Cardiac muscle cell (in vitro differentiated cells and primary cell): ENCODE measurements at regions not wholly inside any gene's neighbourhood (a gene's known extent, or its start where the extent isn't known, plus 50 kb on each side); places are given as distances from the start of the nearest gene placed in this dataset.

Experiments used
- DNase-seq, 2 donors: peaks; one replicate each; pipeline versions ENCODE4 v3.0.0 to v3.0.0-alpha.2; 2010 to 2017; ENCODE audit warnings: low read depth in 1 of 2, low spot score in 1 of 2
- H3K27ac ChIP-seq: fragments of 200-600 bp; sonication (generic); 2 replicates; pipeline ENCODE4 v1.5.1; 2016
- H3K27me3 ChIP-seq: fragments of 200-600 bp; sonication (generic); 2 replicates; pipeline ENCODE4 v1.6.0; 2016; ENCODE audit warnings: control low read depth
- H3K36me3 ChIP-seq: fragments of 200-600 bp; sonication (generic); 2 replicates; pipeline ENCODE4 v1.5.1; 2016; ENCODE audit warnings: control low read depth
- H3K4me1 ChIP-seq: fragments of 200-600 bp; sonication (generic); 2 replicates; pipeline ENCODE4 v1.8.1; 2017; ENCODE audit warnings: low read depth, mild to moderate bottlenecking, mixed run types
- H3K4me3 ChIP-seq: fragments of 200-600 bp; sonication (generic); 2 replicates; pipeline ENCODE4 v1.5.1; 2016; ENCODE audit warnings: mild to moderate bottlenecking
- H3K9me3 ChIP-seq: fragments of 200-600 bp; sonication (generic); 2 replicates; pipeline ENCODE4 v1.5.1; 2017; ENCODE audit warnings: low read depth, mild to moderate bottlenecking, control low read depth
- TF ChIP-seq, protein P1 (sequence below): IDR thresholded peaks from 2 replicates; pipeline ENCODE4 v1.5.1; 2012; ENCODE audit warnings: low read depth, mild to moderate bottlenecking, low read length

DNA sequence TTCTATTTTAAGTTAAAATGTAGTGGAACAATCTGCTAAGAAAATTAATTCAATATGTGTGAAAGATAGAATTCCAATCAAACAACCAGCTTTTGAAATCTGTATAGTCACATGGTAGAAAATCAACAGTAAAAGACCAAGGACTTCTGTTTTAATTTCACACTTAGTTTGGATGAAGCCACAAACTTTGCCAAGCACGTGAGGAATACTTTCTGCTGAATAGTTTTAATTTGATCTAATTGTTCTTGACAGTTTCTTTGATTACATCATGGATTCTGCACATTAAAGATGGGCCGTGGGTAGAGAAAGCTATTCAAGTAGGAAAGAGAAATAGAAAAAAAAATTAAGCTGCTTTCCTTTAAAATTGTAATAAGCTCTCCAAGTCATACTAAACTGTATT lies 137.9 kb upstream of the FAM241A start:
- H3K4me1 ChIP-seq = peaks cover 31% of the 10 kb centered on the region
- no peak overlapping the region for H3K4me3 ChIP-seq
- no peaks in the 10 kb centered on the region for H3K27me3 ChIP-seq
- no peak for DNase-seq
- H3K36me3 ChIP-seq = no peaks in the 10 kb centered on the region
- no peaks in the 10 kb centered on the region for H3K9me3 ChIP-seq
- TF ChIP-seq, protein P1, sequence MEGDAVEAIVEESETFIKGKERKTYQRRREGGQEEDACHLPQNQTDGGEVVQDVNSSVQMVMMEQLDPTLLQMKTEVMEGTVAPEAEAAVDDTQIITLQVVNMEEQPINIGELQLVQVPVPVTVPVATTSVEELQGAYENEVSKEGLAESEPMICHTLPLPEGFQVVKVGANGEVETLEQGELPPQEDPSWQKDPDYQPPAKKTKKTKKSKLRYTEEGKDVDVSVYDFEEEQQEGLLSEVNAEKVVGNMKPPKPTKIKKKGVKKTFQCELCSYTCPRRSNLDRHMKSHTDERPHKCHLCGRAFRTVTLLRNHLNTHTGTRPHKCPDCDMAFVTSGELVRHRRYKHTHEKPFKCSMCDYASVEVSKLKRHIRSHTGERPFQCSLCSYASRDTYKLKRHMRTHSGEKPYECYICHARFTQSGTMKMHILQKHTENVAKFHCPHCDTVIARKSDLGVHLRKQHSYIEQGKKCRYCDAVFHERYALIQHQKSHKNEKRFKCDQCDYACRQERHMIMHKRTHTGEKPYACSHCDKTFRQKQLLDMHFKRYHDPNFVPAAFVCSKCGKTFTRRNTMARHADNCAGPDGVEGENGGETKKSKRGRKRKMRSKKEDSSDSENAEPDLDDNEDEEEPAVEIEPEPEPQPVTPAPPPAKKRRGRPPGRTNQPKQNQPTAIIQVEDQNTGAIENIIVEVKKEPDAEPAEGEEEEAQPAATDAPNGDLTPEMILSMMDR = no peak
- no peak overlapping the region for H3K27ac ChIP-seq

DNA sequence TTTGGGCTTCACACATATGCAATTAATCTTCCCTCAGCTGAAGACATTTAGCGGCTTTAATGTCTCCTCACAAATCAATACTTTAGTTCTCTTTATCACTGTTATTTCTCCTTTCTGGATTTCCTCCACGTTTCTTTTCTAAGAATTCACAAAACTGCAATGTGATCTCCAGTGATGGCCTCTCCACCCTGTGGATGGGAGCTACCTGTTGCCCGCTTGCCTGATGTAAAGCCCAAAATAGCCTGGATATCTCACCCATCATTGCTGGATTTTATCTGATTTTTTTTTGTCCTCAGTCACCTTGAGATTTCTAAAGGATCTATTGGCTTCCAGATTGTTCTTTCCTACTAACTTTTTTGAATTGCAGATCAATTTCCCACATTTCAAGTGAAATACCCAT lies 129.3 kb upstream of the FAM241A start:
- Histone ChIP-seq H3K4me1 (peaks cover 5% of the 10 kb centered on the region), H3K36me3 (no peaks in the 10 kb centered on the region), H3K9me3 (no peaks in the 10 kb centered on the region), H3K27ac (no peak overlapping the region), H3K27me3 (no peaks in the 10 kb centered on the region), H3K4me3 (no peak overlapping the region)
- DNase-seq = no peak
- TF ChIP-seq, protein P1 = no peak

DNA sequence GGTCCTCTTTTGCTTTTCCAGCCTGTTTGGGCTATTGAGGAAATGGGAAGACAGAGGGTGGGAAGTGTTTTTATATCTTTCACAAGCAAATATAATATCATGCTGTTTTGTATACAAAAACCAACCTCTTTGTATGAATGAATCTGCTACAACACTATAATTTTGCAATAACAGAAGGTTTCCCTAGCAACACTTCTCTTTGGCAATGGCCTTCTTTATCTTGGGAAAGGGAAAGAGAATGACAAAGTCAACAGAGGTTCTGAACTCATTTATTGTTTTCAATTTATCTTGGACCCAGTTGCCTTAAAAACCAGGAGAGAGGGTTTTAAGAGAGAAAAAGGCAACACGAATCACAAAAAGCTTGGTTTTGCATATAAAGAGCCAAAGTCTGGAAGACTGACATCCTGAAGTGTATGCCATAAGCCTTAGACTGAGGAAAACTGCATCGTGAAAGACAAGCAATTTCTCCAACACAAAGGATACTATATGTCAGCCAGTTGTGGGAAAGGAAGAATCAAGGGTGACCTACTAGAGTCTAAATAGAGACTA lies 121.8 kb upstream of the FAM241A start:
- Histone ChIP-seq H3K9me3 (no peaks in the 10 kb centered on the region), H3K27me3 (no peaks in the 10 kb centered on the region), H3K36me3 (no peaks in the 10 kb centered on the region), H3K4me1 (peaks cover 23% of the 10 kb centered on the region), H3K27ac (no peak overlapping the region), H3K4me3 (no peak overlapping the region)
- peak in 1 of 2 donors; percentile 13 for DNase-seq
- TF ChIP-seq, protein P1 = no peak

DNA sequence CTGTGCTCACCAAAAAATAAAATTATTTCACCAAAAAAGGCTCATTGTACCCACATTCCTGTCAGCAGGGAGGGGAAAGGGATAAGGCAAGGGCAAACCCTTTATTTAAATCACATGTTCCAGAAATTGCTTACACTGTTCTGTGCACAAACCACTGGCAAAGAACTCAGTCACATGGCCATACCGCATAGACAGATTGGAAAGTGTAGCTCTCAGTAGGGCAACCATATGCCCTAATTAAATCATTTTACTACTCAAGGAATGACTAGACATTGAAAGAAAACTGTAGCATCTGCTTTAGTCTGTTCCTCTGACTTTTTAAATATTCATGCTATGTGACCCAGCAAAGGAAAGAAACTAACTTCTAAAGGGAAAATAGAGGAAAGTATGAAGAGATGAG lies 119.2 kb upstream of the FAM241A start:
- H3K27me3 ChIP-seq = no peaks in the 10 kb centered on the region
- no peaks in the 10 kb centered on the region for H3K36me3 ChIP-seq
- H3K27ac ChIP-seq = no peak overlapping the region
- TF ChIP-seq, protein P1 = no peak
- no peaks in the 10 kb centered on the region for H3K9me3 ChIP-seq
- H3K4me3 ChIP-seq = no peak overlapping the region
- H3K4me1 ChIP-seq = peaks cover 33% of the 10 kb centered on the region
- DNase-seq = no peak

DNA sequence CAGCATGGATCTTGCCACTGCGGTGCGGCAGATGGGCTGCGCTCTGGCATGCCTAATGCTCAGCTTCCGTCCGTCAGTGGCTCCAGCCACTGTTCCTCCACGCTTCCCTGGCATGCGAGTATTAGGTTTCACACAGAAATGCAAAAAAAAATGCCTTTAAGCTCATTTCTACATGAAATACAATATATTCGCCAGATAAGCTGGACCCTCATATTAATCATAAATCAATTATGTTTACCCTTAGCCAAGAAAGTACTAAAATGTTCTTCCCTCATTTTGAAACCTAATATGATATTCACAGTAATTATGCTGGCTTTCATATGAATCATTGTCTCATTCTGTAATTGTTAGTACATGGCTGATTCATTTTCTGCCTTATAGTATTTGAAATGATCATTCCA lies 115.5 kb upstream of the FAM241A start:
- Histone ChIP-seq H3K9me3 (no peaks in the 10 kb centered on the region), H3K4me1 (peaks cover 17% of the 10 kb centered on the region), H3K27ac (no peak overlapping the region), H3K27me3 (no peaks in the 10 kb centered on the region), H3K4me3 (no peak overlapping the region), H3K36me3 (no peaks in the 10 kb centered on the region)
- no peak for DNase-seq
- TF ChIP-seq, protein P1 = no peak

DNA sequence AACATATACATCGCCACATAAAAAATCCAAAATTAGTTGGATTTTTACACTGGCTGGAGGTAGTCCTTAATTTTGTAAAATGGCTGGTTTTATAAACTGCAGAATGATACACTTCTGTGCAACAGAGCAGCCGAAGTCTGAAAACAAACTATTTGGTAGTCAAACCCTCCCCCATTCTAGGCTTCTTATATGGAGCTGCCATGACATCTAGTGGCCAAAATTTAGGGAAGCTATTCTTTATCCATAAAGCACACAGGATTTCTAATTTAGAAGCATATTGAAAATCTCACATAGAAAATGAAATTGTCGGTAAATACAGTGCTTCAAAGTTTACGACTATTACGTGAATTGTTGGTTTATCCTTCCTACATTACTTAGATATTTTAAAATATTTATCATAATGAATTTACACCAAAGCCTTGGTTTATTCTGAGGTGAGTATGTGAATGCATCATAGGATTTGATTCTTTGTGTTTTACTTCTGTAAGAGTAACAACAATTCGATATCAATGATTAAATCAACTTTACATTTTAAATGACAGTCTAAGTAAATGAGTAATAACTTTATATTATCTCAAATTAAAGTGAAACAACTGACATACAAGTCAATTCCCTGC lies 113.4 kb upstream of the FAM241A start:
- H3K36me3 ChIP-seq = no peaks in the 10 kb centered on the region
- no peaks in the 10 kb centered on the region for H3K9me3 ChIP-seq
- no peaks in the 10 kb centered on the region for H3K27me3 ChIP-seq
- H3K27ac ChIP-seq = no peak overlapping the region
- peak; percentile 75 to 81 for DNase-seq
- TF ChIP-seq, protein P1 = peak; percentile 71
- peaks cover 19% of the 10 kb centered on the region for H3K4me1 ChIP-seq
- no peak overlapping the region for H3K4me3 ChIP-seq
